HFF-Myc (cell line): ENCODE measurements at regions not wholly inside any gene's neighbourhood (a gene's known extent, or its start where the extent isn't known, plus 50 kb on each side); places are given as distances from the start of the nearest gene placed in this dataset.

Source experiments
- DNase-seq: peaks from one replicate; pipeline ENCODE4 v3.0.0-alpha.2; 2011; ENCODE audit warnings: low read depth; ENCODE audit errors: extremely low read depth
- H3K4me3 ChIP-seq: replicated peaks from 2 replicates; pipeline ENCODE4 v1.5.1; 2011; ENCODE audit warnings: low read depth, mild to moderate bottlenecking, control low read depth, low read length
- CTCF ChIP-seq: IDR thresholded peaks from 2 replicates; pipeline ENCODE4 v1.5.1; 2012; ENCODE audit warnings: mild to moderate bottlenecking, low read depth, low read length, control low read depth; ENCODE audit errors: missing control alignments

GRCh38 chr1:102550729-102551384, 554.1 kb upstream of the OLFM3 start:
- TF ChIP-seq CTCF, result peak; percentile 41
- peak; percentile 0 for DNase-seq
- no peak overlapping the region for H3K4me3 ChIP-seq

DNA sequence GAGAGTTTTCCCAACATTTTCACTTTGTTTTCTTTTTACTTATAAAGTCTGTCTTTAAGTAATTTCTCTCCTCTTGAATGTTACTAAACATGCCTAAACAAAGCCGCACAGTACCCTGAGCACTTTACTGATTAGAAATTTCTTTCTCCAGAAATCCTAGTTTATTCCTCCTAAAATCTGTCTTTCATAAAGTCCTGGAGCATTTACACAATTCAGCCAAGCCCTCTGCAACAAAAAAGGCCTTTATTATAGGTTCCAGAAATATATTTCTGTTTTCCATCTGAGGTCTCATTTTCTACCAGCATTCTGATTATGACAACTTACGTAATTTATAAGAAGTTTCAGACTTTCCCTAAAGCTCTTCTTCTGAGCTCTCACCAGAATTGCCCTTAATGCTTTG, 549.5 kb upstream of the OLFM3 start:
- no peak for DNase-seq
- TF ChIP-seq CTCF, result no peak
- no peak overlapping the region for H3K4me3 ChIP-seq

DNA sequence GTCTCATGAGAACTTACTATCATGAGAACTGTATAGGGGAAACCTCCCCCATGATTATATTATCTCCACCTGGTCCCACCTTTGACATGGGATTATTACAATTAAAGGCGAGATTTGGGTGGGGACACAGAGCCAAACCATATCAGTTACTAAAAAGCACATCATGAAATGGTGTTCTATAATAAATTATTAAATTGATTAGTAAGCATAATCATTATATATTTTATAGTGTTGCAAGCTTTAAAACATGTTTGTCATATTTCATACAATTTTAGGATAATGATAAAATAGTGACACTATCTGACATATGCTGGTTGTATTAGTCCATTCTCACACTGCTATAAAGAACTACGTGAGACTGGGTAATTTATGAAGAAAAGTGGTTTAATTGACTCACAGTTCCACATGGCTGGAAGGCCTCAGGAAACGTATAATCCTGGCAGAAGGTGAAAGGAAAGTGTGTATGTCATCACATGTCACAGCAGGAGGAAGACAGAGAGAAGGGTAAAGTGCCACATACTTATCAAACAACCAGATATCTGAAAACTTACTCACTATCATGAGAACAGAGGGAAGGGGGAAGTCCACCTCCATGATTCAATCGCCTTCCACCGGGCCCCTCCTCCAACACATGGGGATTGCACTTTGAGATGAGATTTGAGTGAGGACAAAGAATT, 539.2 kb upstream of the OLFM3 start:
- TF ChIP-seq CTCF, result no peak
- no peak for DNase-seq
- H3K4me3 ChIP-seq, result no peak overlapping the region

DNA sequence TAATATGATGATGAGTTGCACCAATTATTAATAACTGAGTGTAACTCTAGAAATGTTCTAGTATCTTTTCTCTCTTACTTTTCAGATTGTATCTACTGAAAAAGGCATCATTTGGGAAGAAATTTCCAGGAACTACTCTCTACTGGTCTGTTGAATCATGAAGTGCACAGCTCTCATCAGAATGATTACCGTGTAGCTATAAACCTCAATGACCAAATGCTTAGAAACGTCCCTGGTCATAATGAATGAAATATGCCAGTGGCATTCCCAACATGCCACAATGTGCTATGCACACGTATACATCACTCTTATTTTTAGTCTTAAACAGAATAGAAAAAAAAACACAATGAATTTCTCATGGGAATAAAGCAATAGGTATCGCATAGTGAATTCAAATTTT, 534.3 kb upstream of the OLFM3 start:
- no peak overlapping the region for H3K4me3 ChIP-seq
- no peak for DNase-seq
- no peak for TF ChIP-seq CTCF

DNA sequence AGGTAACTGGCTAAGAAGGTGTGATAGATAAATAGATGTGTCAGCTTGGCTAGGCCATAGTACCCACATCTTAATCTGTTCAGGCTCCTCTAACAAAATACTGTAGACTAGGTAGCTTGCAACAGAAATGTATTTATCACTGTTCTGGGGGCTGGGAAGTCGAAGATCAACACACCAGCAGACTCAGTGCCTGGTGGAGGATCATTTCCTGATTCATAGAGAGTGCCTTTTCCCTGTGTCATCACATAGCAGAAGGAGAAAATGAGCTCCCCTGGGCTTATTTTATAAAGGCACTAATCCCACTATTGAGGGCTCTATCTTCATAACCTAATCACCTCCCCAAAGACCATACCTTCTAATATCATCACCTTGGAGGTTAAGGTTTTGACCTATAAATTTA, 532.7 kb upstream of the OLFM3 start:
- TF ChIP-seq CTCF, result no peak
- H3K4me3 ChIP-seq, result no peak overlapping the region
- DNase-seq, result no peak

GRCh38 chr1:102500758-102501157, 504.0 kb upstream of the OLFM3 start:
- H3K4me3 ChIP-seq, result no peak overlapping the region
- no peak for TF ChIP-seq CTCF
- no peak for DNase-seq
